ENCODE measurements at regions not wholly inside any gene's neighbourhood (a gene's known extent, or its start where the extent isn't known, plus 50 kb on each side); places are given as distances from the start of the nearest gene placed in this dataset.
A peak's percentile ranks its signal among the peaks of the same experiment; 100 is the strongest.
"Not testable (repeated sequence)": the region's sequence is repeated elsewhere in the genome, so short reads cannot be mapped to it uniquely, and the experiment has no call there.

- DNase-seq (ENCODE audit: insufficient read length, low spot score), result not testable (repeated sequence)
- peak; percentile 57 for FAIRE-seq
These were observed 131.3 kb downstream of the KIF26A start for GRCh38 chr14:104269511-104270241.

- no peak for DNase-seq (ENCODE audit: insufficient read length, low spot score)
These were observed 133.0 kb downstream of the KIF26A start for GRCh38 chr14:104271391-104271790.

GRCh38 chr14:104274806-104275205 lies 136.4 kb downstream of the KIF26A start:
- FAIRE-seq (no peak), DNase-seq (ENCODE audit: insufficient read length, low spot score) (no peak)

More at GRCh38 chr14:104271391-104271790, 133.0 kb downstream of the KIF26A start:
- FAIRE-seq, result no peak

DNA sequence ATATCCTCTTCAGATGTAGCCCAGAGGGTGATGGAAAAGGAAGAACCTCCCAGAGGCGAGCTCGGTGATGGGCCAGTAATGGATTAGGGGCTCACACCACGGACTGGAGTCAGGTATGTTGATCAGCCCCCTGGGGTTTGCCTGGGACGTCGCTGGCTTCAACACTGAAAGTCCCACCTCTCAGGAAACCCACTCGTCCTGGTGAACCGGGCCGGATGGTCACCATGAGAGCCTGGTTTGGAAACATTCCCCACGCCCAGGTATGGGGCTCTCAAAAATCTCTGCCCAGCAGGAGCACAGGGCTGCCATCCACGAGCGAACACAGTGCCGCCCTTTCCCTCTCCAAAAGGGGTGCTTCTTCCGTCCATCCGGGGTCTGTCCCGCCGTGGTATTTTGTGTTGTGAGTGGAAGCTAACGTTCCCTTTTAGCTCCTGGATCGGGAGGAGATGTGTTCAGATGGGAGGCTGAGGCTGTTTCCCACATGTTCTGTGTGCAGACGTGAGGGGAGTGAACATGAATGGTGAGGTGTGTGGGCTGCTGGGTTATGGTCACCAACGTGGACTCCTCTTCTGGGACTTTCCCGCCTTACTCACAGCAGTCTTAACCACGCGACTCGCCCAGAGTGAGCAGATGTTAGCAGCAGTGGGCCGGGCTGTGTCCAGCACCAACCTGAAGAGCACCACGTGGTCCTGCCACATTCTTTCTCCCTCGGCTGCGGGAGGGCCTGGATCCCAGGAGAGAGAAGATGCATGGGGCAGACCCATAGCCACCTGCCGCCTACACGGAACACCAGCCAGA lies 139.2 kb downstream of the KIF26A start:
- DNase-seq (ENCODE audit: insufficient read length, low spot score), result no peak
- no peak for FAIRE-seq

GRCh38 chr14:104278214-104278534 lies 139.8 kb downstream of the KIF26A start:
- DNase-seq (ENCODE audit: insufficient read length, low spot score) (no peak), FAIRE-seq (no peak)

GRCh38 chr14:104280085-104280901 lies 141.9 kb downstream of the KIF26A start:
- FAIRE-seq, result no peak
- DNase-seq (ENCODE audit: insufficient read length, low spot score), result no peak

GRCh38 chr14:104280902-104281767 lies 142.7 kb downstream of the KIF26A start:
- DNase-seq (ENCODE audit: insufficient read length, low spot score) (no peak), FAIRE-seq (no peak)

- FAIRE-seq (no peak), DNase-seq (ENCODE audit: insufficient read length, low spot score) (no peak)
These were observed 143.4 kb downstream of the KIF26A start for GRCh38 chr14:104281768-104282301.

DNA sequence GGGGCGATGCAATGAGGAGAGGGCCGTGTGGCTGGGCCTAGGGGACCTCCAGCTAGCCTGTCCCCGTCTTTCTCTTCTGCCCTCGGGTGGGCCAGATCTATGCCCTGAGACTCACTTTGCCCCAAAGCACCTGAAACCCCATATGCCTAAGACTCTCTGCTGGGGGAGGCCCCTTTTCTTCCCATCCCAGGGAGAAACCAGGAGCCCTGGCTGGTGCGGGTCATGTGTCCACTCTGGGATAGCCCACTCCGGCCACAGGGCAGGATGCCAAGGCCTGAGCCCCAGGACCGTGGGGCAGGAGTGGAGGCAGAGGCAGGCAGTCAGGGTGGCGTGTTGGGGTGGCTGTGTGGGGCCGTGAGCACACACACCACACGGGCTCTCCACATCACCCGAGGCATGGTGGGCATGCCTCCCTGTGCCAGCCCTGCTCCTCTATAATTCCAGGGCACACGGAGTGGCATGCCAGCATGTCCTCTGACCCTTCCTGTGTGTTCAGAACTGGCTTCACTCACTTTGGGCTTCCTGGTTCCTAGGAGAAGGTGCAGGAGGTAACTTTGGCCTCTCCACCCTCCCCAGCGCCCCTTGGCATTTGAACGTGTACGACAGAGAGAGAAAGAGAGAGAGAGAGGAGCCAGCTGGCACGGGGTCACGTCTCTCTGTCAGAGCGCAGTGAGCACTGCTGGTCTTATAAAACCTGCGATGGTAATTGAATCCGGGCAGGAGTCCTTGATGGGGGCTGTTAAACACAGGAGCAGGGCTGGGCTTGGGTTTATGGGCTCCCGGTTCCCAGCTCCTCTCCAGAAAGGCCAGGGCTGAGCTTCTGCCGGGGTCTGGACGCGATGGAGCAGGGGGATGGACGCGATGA lies 144.2 kb downstream of the KIF26A start:
- no peak for FAIRE-seq
- DNase-seq (ENCODE audit: insufficient read length, low spot score), result no peak

- DNase-seq (ENCODE audit: insufficient read length, low spot score) (no peak), FAIRE-seq (no peak)
These were observed 145.1 kb downstream of the KIF26A start for GRCh38 chr14:104283197-104284106.

- FAIRE-seq (no peak), DNase-seq (ENCODE audit: insufficient read length, low spot score) (no peak)
These were observed 145.8 kb downstream of the KIF26A start for GRCh38 chr14:104284107-104284592.

GRCh38 chr14:104284636-104285507 lies 146.5 kb downstream of the KIF26A start:
- no peak for DNase-seq (ENCODE audit: insufficient read length, low spot score)
- no peak for FAIRE-seq

DNA sequence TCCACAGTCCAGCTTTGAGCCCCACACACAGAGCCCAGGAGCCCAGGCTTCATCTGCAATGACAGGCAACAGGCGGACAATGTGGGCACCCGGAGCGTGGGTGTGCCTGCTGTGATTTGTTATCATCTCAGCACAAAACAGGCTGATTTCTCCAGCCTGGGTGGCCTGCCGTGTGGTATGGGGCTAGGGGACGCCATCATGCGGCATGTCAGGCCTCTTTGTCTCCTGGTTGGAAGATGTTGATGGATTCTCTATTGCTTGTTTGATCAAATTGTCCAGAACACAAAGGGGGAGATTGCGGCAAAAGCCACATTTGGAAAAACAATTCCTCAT lies 147.1 kb downstream of the KIF26A start:
- FAIRE-seq (no peak), DNase-seq (ENCODE audit: insufficient read length, low spot score) (no peak)

GRCh38 chr14:104286086-104286485 lies 147.7 kb downstream of the KIF26A start:
- no peak for DNase-seq (ENCODE audit: insufficient read length, low spot score)
- no peak for FAIRE-seq

DNA sequence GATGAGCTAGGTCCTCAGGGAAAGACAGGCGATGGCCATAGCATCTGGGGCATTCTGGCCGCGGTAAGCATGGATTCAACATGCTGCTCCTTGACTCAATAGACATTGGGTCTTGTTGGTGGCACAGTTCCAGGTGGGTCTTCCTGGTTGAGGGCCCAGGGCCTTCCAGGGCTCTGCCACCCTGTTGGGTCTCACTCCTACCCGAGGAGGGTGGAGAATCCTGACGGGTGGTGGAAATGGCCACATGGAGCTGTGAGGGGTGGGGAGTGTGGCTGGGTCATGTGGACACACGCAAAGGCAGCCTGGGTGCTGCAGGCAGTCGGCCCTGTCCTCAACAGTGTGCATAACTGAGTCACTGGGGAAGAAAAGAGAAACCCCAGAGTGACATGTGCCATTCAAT lies 148.1 kb downstream of the KIF26A start:
- DNase-seq (ENCODE audit: insufficient read length, low spot score) (no peak), FAIRE-seq (no peak)

- DNase-seq (ENCODE audit: insufficient read length, low spot score) (no peak), FAIRE-seq (no peak)
These were observed 149.1 kb downstream of the KIF26A start for GRCh38 chr14:104287301-104288009.

- no peak for DNase-seq (ENCODE audit: insufficient read length, low spot score)
These were observed 149.9 kb downstream of the KIF26A start for GRCh38 chr14:104288272-104288671.

More at GRCh38 chr14:104288272-104288671, 149.9 kb downstream of the KIF26A start:
- peak; percentile 96 for FAIRE-seq

Data from HTR-8/SVneo (cell line).